ENCODE measurements at regions not wholly inside any gene's neighbourhood (a gene's known extent, or its start where the extent isn't known, plus 50 kb on each side); places are given as distances from the start of the nearest gene placed in this dataset.
"Not testable (repeated sequence)": the region's sequence is repeated elsewhere in the genome, so short reads cannot be mapped to it uniquely, and the experiment has no call there.

GRCh38 chr6:85961746-85962145 is 319.1 kb upstream of the SYNCRIP start:
- DNase-seq (ENCODE audit: low spot score): no peak

GRCh38 chr6:85961125-85961524 is 318.4 kb upstream of the SYNCRIP start:
- no peak for DNase-seq (ENCODE audit: low spot score)

GRCh38 chr6:85948481-85948880 is 305.8 kb upstream of the SYNCRIP start:
- DNase-seq (ENCODE audit: low spot score): no peak

GRCh38 chr6:85945459-85946185 is 302.9 kb upstream of the SYNCRIP start:
- DNase-seq (ENCODE audit: low spot score): no peak

GRCh38 chr6:85944776-85945175 is 302.1 kb upstream of the SYNCRIP start:
- DNase-seq (ENCODE audit: low spot score): no peak

GRCh38 chr6:85942844-85943243 is 300.2 kb upstream of the SYNCRIP start:
- DNase-seq (ENCODE audit: low spot score): no peak

- DNase-seq (ENCODE audit: low spot score): no peak
Measured at GRCh38 chr6:85936916-85937315, 294.2 kb upstream of the SYNCRIP start.

- DNase-seq (ENCODE audit: low spot score): no peak
Measured at GRCh38 chr6:85923013-85923430, 280.3 kb upstream of the SYNCRIP start.

GRCh38 chr6:85920782-85921181 is 278.1 kb upstream of the SYNCRIP start:
- DNase-seq (ENCODE audit: low spot score): no peak

- no peak for DNase-seq (ENCODE audit: low spot score)
Measured at GRCh38 chr6:85917522-85917921, 274.8 kb upstream of the SYNCRIP start.

GRCh38 chr6:85913001-85913400 is 270.3 kb upstream of the SYNCRIP start:
- DNase-seq (ENCODE audit: low spot score): no peak

- no peak for DNase-seq (ENCODE audit: low spot score)
Measured at GRCh38 chr6:85912582-85912981, 269.9 kb upstream of the SYNCRIP start.

- no peak for DNase-seq (ENCODE audit: low spot score)
Measured at GRCh38 chr6:85911067-85911466, 268.4 kb upstream of the SYNCRIP start.

GRCh38 chr6:85908120-85908519 is 265.4 kb upstream of the SYNCRIP start:
- not testable (repeated sequence) for DNase-seq (ENCODE audit: low spot score)

- DNase-seq (ENCODE audit: low spot score): no peak
Measured at GRCh38 chr6:85892346-85892745, 249.7 kb upstream of the SYNCRIP start.

GRCh38 chr6:85887461-85887860 is 244.8 kb upstream of the SYNCRIP start:
- no peak for DNase-seq (ENCODE audit: low spot score)

- DNase-seq (ENCODE audit: low spot score): no peak
Measured at GRCh38 chr6:85868685-85869084, 226.0 kb upstream of the SYNCRIP start.

GRCh38 chr6:85867595-85867994 is 224.9 kb upstream of the SYNCRIP start:
- no peak for DNase-seq (ENCODE audit: low spot score)

GRCh38 chr6:85866758-85867401 is 224.2 kb upstream of the SYNCRIP start:
- DNase-seq (ENCODE audit: low spot score): no peak

GRCh38 chr6:85866370-85866730 is 223.7 kb upstream of the SYNCRIP start:
- DNase-seq (ENCODE audit: low spot score): no peak

GRCh38 chr6:85865420-85866369 is 223.0 kb upstream of the SYNCRIP start:
- no peak for DNase-seq (ENCODE audit: low spot score)
